Neural cell (in vitro differentiated cells): ENCODE measurements at regions not wholly inside any gene's neighbourhood (a gene's known extent, or its start where the extent isn't known, plus 50 kb on each side); places are given as distances from the start of the nearest gene placed in this dataset.

ENCODE experiments used
- CTCF ChIP-seq: fragments of 450-650 bp; IDR thresholded peaks from 2 replicates; pipeline ENCODE4 v1.5.1; 2014; ENCODE audit warnings: antibody characterized with exemption, mild to moderate bottlenecking, moderate library complexity; ENCODE audit not compliant: poor library complexity, severe bottlenecking
- EZH2 ChIP-seq: fragments of 200-600, 300-800 bp; shearing (Covaris generic), sonication (generic); IDR thresholded peaks from 2 replicates; pipeline ENCODE4 v1.6.1; 2014; ENCODE audit warnings: antibody characterized with exemption, low read length, borderline replicate concordance, mild to moderate bottlenecking; ENCODE audit not compliant: insufficient read depth, poor library complexity, severe bottlenecking
- POLR2AphosphoS5 ChIP-seq: IDR thresholded peaks from 2 replicates; pipeline ENCODE4 v1.6.1; 2012
- RAD21 ChIP-seq: fragments of 450-650 bp; conservative IDR thresholded peaks from 2 replicates; pipeline ENCODE4 v1.6.1; 2014; ENCODE audit warnings: antibody characterized with exemption, mild to moderate bottlenecking, moderate library complexity
- REST ChIP-seq: IDR thresholded peaks from 2 replicates; pipeline ENCODE4 v1.6.1; 2012; ENCODE audit warnings: borderline replicate concordance

GRCh38 chr3:101074518-101074917 is 81.3 kb upstream of the ABI3BP start:
- no peak for TF ChIP-seq CTCF
- TF ChIP-seq POLR2AphosphoS5 = no peak
- no peak for TF ChIP-seq RAD21
- no peak for TF ChIP-seq REST
- TF ChIP-seq EZH2 = no peak
